Left lung (tissue), 4 donors: ENCODE measurements at regions not wholly inside any gene's neighbourhood (a gene's known extent, or its start where the extent isn't known, plus 50 kb on each side); places are given as distances from the start of the nearest gene placed in this dataset.
"Not testable (repeated sequence)": the region's sequence is repeated elsewhere in the genome, so short reads cannot be mapped to it uniquely, and the experiment has no call there.

Experiments used
- ATAC-seq: fragments of 200-7000 bp; cut with Tn5 transposase; one replicate; pipeline ENCODE4 v1.9.1; 2020; ENCODE audit warnings: moderate library complexity
- DNase-seq, 4 donors: peaks; one replicate each; pipeline ENCODE4 v3.0.0-alpha.2; 2013 to 2020
- H3K27ac ChIP-seq, 2 donors: fragments of 200-600 bp; sonication (generic) in 1 of 2; one replicate each; pipeline versions ENCODE4 v1.5.0 to v1.8.0; 2020 to 2021
- H3K27me3 ChIP-seq, 2 donors: fragments of 200-600 bp; sonication (generic) in 1 of 2; one replicate each; pipeline versions ENCODE4 v1.5.0 to v1.8.0; 2020 to 2021
- H3K36me3 ChIP-seq, 2 donors: fragments of 200-600 bp; sonication (generic) in 1 of 2; one replicate each; pipeline versions ENCODE4 v1.5.0 to v1.8.0; 2020 to 2021
- H3K4me1 ChIP-seq, 2 donors: fragments of 200-600 bp; one replicate each; pipeline ENCODE4 v1.8.0; 2021
- H3K4me3 ChIP-seq, 2 donors: fragments of 200-600 bp; sonication (generic) in 1 of 2; one replicate each; pipeline versions ENCODE4 v1.5.0 to v1.8.0; 2020 to 2021; ENCODE audit warnings: mild to moderate bottlenecking in 1 of 2
- H3K9me3 ChIP-seq, 2 donors: fragments of 200-600 bp; sonication (generic) in 1 of 2; one replicate each; pipeline versions ENCODE4 v1.5.0 to v1.8.0; 2020 to 2021
- intact Hi-C, 2 donors: fragments of 100-400 bp; cut with DNase I; formaldehyde crosslinking; loops; one replicate each; pipeline versions ENCODE4 v1.11.2 to v1.14.2; 2022
- TF ChIP-seq, protein P1 (sequence below), 2 donors: fragments of 200-600 bp; sonication (generic) in 1 of 2; IDR thresholded peaks; one replicate each; pipeline versions ENCODE4 v1.5.0 to v1.8.0; 2021; ENCODE audit warnings: antibody characterized with exemption in 2 of 2
- donor health status: DM: no; HTN: yes; CAD: no.
- donor health status: DM: no; HTN: no; CAD: no.

GRCh38 chr5:130526708-130527107, 622.4 kb downstream of the CHSY3 start:
- no peaks in the 10 kb centered on the region for H3K9me3 ChIP-seq
- no peak overlapping the region for H3K4me3 ChIP-seq
- no peaks in the 10 kb centered on the region for H3K27me3 ChIP-seq
- peak in 3 of 4 donors; percentile 32 to 83 (median 57) for DNase-seq
- TF ChIP-seq, protein P1, sequence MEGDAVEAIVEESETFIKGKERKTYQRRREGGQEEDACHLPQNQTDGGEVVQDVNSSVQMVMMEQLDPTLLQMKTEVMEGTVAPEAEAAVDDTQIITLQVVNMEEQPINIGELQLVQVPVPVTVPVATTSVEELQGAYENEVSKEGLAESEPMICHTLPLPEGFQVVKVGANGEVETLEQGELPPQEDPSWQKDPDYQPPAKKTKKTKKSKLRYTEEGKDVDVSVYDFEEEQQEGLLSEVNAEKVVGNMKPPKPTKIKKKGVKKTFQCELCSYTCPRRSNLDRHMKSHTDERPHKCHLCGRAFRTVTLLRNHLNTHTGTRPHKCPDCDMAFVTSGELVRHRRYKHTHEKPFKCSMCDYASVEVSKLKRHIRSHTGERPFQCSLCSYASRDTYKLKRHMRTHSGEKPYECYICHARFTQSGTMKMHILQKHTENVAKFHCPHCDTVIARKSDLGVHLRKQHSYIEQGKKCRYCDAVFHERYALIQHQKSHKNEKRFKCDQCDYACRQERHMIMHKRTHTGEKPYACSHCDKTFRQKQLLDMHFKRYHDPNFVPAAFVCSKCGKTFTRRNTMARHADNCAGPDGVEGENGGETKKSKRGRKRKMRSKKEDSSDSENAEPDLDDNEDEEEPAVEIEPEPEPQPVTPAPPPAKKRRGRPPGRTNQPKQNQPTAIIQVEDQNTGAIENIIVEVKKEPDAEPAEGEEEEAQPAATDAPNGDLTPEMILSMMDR (IDR thresholded peaks at IDR 0.05) = no peak
- H3K4me1 ChIP-seq = no peaks in the 10 kb centered on the region
- intact Hi-C loops = no loop called here
- no peaks in the 10 kb centered on the region for H3K36me3 ChIP-seq
- peak; percentile 82 for ATAC-seq
- H3K27ac ChIP-seq = peak overlapping the region in 1 of 2 donors; percentile 53

- no peaks in the 10 kb centered on the region for H3K36me3 ChIP-seq
- H3K4me3 ChIP-seq = no peak overlapping the region
- peaks cover 0 to 21% of the 10 kb centered on the region in 2 donors for H3K9me3 ChIP-seq
- intact Hi-C loops = no loop called here
- TF ChIP-seq, protein P1 (IDR thresholded peaks at IDR 0.05) = no peak
- H3K27me3 ChIP-seq = no peaks in the 10 kb centered on the region
- H3K27ac ChIP-seq = no peak overlapping the region
- ATAC-seq (no peak), DNase-seq (no peak)
- no peaks in the 10 kb centered on the region for H3K4me1 ChIP-seq
Observed at GRCh38 chr5:130520211-130520610, 615.9 kb downstream of the CHSY3 start.

DNA sequence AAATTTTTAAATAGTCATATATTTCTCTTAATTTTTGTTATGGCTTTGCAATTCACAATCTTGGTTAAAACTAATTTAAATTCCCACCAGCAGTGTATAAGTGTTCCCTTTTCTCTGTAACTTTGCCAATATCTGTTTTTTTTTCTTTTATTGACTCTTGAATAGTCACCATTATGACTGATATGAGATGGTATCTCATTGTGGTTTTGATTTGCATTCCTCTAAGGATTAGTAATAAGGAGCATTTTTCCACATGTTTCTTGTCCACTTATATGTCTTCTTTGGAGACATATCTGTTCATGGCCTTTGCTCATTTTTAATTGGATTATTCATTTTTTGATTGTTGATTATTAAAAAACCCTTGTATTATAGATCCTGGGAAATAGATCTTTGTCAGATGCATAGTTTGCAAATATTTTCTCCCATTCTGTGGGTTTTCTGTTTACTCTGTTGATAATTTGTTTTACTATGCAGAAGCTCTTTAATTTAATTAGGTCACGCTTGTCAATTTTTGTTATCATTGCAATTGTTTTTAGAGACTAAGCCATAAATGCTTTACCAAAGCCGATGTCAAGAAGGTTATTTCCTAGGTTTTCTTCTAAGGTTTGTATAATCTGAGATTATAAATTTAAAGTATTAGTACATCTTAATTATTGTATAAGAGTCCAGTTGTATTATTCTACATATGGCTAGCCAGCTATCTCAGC, 610.9 kb downstream of the CHSY3 start:
- H3K27me3 ChIP-seq = no peaks in the 10 kb centered on the region
- ATAC-seq = no peak
- TF ChIP-seq, protein P1 (IDR thresholded peaks at IDR 0.05) = no peak
- DNase-seq = no peak
- H3K4me3 ChIP-seq = no peak overlapping the region
- no peak overlapping the region for H3K27ac ChIP-seq
- intact Hi-C loops = no loop called here
- no peaks in the 10 kb centered on the region for H3K36me3 ChIP-seq
- H3K4me1 ChIP-seq = no peaks in the 10 kb centered on the region
- H3K9me3 ChIP-seq = peaks cover 0 to 21% of the 10 kb centered on the region in 2 donors

DNA sequence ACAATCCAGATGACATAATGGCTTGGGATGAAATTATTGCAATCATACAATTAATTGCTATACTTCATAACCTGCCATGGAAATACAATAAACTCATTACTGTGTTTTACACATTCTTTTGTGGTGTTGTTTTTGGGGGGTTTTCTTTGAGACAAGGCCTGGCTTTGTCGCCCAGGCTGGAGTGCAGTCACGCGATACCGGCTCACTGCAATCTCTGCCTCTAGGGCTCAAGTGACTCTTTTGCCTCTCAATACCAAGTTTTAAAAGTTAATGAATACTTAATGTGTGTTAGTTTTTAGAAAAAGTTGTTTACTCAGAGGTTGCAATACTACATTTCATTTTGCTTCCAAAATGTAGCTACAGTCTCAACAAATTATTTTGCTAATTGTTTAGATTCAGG, 598.4 kb downstream of the CHSY3 start:
- Histone ChIP-seq H3K27ac (peak overlapping the region in 1 of 2 donors; percentile 42), H3K27me3 (no peaks in the 10 kb centered on the region), H3K4me3 (no peak overlapping the region), H3K9me3 (no peaks in the 10 kb centered on the region), H3K36me3 (no peaks in the 10 kb centered on the region), H3K4me1 (no peaks in the 10 kb centered on the region)
- TF ChIP-seq, protein P1 (IDR thresholded peaks at IDR 0.05) = no peak
- ATAC-seq (peak; percentile 84), DNase-seq (peak in 3 of 4 donors; percentile 21 to 36 (median 35))
- intact Hi-C loops = no loop called here

- Histone ChIP-seq H3K27ac (no peak overlapping the region), H3K4me1 (no peaks in the 10 kb centered on the region), H3K4me3 (no peak overlapping the region), H3K27me3 (no peaks in the 10 kb centered on the region), H3K9me3 (no peaks in the 10 kb centered on the region), H3K36me3 (no peaks in the 10 kb centered on the region)
- no peak for ATAC-seq
- DNase-seq = no peak
- TF ChIP-seq, protein P1 (IDR thresholded peaks at IDR 0.05) = no peak
- intact Hi-C loops = no loop called here
Observed at GRCh38 chr5:130501151-130501865, 597.0 kb downstream of the CHSY3 start.

DNA sequence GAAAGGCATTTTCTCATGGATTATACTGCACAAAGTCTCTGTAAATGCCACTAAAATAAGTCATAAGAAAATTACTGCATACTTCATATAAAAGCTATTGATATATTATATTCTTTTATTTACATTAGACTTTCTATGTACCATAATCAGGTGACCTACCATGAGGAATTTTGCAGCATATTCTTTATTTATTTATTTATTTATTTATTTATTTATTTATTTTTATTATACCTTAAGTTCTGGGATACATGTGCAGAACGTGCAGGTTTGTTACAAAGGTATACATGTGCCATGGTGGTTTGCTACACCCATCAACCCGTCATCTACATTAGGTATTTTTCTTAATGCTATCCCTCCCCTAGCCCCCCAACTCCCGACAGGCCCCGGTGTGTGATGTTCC, 596.2 kb downstream of the CHSY3 start:
- H3K27me3 ChIP-seq, DNase-seq, H3K36me3 ChIP-seq, H3K4me1 ChIP-seq, ATAC-seq, intact Hi-C loops, H3K4me3 ChIP-seq, H3K27ac ChIP-seq, H3K9me3 ChIP-seq: not testable (repeated sequence)
